Keratinocyte (primary cell): ENCODE measurements at regions not wholly inside any gene's neighbourhood (a gene's known extent, or its start where the extent isn't known, plus 50 kb on each side); places are given as distances from the start of the nearest gene placed in this dataset.

Experiments
- CTCF ChIP-seq, 3 experiments: IDR thresholded peaks in 1 of 3; conservative IDR thresholded peaks in 1 of 3; optimal IDR thresholded peaks in 1 of 3; 2 replicates in 2 of 3; 3 replicates in 1 of 3; pipeline versions ENCODE3 to v1.5.1; 2011; ENCODE audit warnings: low read length in 3 of 3, mild to moderate bottlenecking in 3 of 3, moderate library complexity in 2 of 3, control low read depth in 1 of 3, inconsistent platforms in 1 of 3; ENCODE audit not compliant: insufficient read depth in 2 of 3; ENCODE audit errors: extremely low read depth in 1 of 3
- EZH2 ChIP-seq: IDR thresholded peaks from one replicate; pipeline ENCODE4 v1.6.1; 2012; ENCODE audit warnings: inconsistent platforms, mild to moderate bottlenecking, low read length, moderate library complexity

- no peak for TF ChIP-seq CTCF (optimal IDR thresholded peaks at IDR 0.05 in 1 of 3, IDR thresholded peaks at IDR 0.05 in 1 of 3, conservative IDR thresholded peaks at IDR 0.05 in 1 of 3; ENCODE audit: extremely low read depth in 1 of 3, insufficient read depth in 2 of 3, low read length in 3 of 3)
- no peak for TF ChIP-seq EZH2
These were observed 124.8 kb downstream of the MAP3K7 start for GRCh38 chr6:90462102-90462501.
